ENCODE measurements at regions not wholly inside any gene's neighbourhood (a gene's known extent, or its start where the extent isn't known, plus 50 kb on each side); places are given as distances from the start of the nearest gene placed in this dataset.

- TF ChIP-seq CTCF (IDR thresholded peaks at IDR 0.05; ENCODE audit: insufficient read depth, low read length, poor library complexity, severe bottlenecking) (no peak), EZH2phosphoT487 (conservative IDR thresholded peaks at IDR 0.05; ENCODE audit: low read length) (no peak)
Observed at GRCh38 chr5:89756955-89757354, 652.6 kb downstream of the CETN3 start.

Measured in SU-DHL-6 (cell line).